NB4 (cell line): ENCODE measurements at regions not wholly inside any gene's neighbourhood (a gene's known extent, or its start where the extent isn't known, plus 50 kb on each side); places are given as distances from the start of the nearest gene placed in this dataset.

Source experiments
- DNase-seq: peaks from one replicate; pipeline ENCODE4 v3.0.0; 2010; ENCODE audit warnings: low read depth
- H3K4me3 ChIP-seq: one replicate; pipeline ENCODE4 v1.5.1; 2011; ENCODE audit warnings: mild to moderate bottlenecking, low read depth, low read length, moderate library complexity
- MYC ChIP-seq: IDR thresholded peaks from 2 replicates; pipeline ENCODE4 v1.6.1; 2011; ENCODE audit warnings: low read depth, low read length
- POLR2A ChIP-seq: IDR thresholded peaks from 2 replicates; pipeline ENCODE4 v1.6.1; 2011; ENCODE audit warnings: mild to moderate bottlenecking; ENCODE audit not compliant: insufficient read length; ENCODE audit errors: extremely low read depth
- TF ChIP-seq, protein P1 (sequence below): IDR thresholded peaks from 2 replicates; pipeline ENCODE4 v1.6.1; 2011; ENCODE audit warnings: low read depth, low read length
- TF ChIP-seq, protein P2 (sequence below): IDR thresholded peaks from one replicate; pipeline ENCODE4 v1.5.1; 2012; ENCODE audit warnings: low read depth, low read length

GRCh38 chr3:176058856-176059255 lies 1138.4 kb downstream of the TBL1XR1 start:
- DNase-seq: no peak
- no peak overlapping the region for H3K4me3 ChIP-seq
- no peak for TF ChIP-seq POLR2A
- TF ChIP-seq, protein P1, sequence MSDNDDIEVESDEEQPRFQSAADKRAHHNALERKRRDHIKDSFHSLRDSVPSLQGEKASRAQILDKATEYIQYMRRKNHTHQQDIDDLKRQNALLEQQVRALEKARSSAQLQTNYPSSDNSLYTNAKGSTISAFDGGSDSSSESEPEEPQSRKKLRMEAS: no peak
- no peak for TF ChIP-seq MYC
- TF ChIP-seq, protein P2, sequence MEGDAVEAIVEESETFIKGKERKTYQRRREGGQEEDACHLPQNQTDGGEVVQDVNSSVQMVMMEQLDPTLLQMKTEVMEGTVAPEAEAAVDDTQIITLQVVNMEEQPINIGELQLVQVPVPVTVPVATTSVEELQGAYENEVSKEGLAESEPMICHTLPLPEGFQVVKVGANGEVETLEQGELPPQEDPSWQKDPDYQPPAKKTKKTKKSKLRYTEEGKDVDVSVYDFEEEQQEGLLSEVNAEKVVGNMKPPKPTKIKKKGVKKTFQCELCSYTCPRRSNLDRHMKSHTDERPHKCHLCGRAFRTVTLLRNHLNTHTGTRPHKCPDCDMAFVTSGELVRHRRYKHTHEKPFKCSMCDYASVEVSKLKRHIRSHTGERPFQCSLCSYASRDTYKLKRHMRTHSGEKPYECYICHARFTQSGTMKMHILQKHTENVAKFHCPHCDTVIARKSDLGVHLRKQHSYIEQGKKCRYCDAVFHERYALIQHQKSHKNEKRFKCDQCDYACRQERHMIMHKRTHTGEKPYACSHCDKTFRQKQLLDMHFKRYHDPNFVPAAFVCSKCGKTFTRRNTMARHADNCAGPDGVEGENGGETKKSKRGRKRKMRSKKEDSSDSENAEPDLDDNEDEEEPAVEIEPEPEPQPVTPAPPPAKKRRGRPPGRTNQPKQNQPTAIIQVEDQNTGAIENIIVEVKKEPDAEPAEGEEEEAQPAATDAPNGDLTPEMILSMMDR: no peak

- no peak for DNase-seq
- TF ChIP-seq, protein P1: no peak
- no peak for TF ChIP-seq MYC
- TF ChIP-seq, protein P2: no peak
- H3K4me3 ChIP-seq: no peak overlapping the region
These were observed 1141.4 kb downstream of the TBL1XR1 start for GRCh38 chr3:176055836-176056235.

DNA sequence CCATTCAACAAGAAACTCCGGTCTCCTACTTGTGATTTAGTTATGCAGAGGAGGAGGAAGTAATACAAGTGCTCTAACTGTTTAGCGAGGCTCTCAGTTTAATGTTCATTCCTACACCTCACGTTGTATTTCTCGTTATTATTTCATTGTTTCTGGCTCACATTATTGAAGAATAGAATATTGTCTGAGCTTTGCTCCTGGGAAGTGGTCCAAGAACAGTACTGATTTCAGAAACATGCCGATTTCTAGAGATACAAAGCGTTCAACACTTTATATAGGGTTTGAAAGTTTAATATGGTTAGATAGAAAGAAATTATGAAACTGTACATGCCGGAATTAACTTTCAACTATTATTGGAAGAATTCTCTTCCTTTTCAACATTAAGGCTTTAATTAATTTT lies 1145.5 kb downstream of the TBL1XR1 start:
- H3K4me3 ChIP-seq: no peak overlapping the region
- no peak for TF ChIP-seq POLR2A
- no peak for TF ChIP-seq MYC
- TF ChIP-seq, protein P2: no peak
- TF ChIP-seq, protein P1: no peak
- DNase-seq: no peak

GRCh38 chr3:176046703-176047102 lies 1150.6 kb downstream of the TBL1XR1 start:
- no peak overlapping the region for H3K4me3 ChIP-seq
- TF ChIP-seq POLR2A (no peak), MYC (no peak)
- TF ChIP-seq, protein P1: no peak
- TF ChIP-seq, protein P2: no peak
- DNase-seq: no peak

DNA sequence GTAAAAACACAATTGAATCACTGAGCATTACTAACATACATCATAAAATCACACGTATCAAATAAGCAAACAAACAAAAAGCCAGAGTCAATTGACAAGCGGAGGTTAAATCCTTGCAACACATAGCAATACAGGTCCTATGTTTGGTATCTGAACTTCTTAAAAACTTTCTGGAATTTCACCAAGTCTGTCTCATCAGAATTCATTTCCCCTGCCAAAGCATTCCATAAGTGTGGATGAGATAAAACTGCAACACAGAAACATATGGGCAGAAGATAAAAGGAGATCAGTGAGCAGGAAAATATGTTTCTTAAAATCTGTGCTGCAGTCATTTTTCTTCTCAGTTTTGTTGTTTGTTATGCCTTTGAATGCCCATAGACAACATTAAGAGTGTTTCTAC lies 1155.5 kb downstream of the TBL1XR1 start:
- TF ChIP-seq MYC (no peak), POLR2A (no peak)
- TF ChIP-seq, protein P2: no peak
- TF ChIP-seq, protein P1: no peak
- DNase-seq: no peak
- H3K4me3 ChIP-seq: no peak overlapping the region

DNA sequence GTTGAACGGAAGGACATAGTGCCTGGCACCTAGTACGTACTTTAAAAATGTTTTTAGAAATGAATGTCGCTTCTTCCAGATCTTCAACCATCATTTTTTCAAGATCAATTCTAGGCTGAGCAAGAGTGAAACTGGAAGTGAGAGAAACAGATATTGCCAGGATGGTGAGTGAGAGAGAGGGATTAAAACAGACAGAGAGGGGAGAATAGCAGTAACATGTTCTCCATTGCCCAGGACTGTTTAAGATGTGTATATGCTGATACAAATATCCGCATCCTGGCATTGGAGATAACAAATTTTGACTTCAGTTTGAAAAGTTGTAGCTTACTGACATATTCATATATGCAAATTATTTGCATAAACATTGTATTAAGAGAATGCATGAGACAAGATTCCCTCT lies 1156.1 kb downstream of the TBL1XR1 start:
- TF ChIP-seq POLR2A: no peak
- no peak overlapping the region for H3K4me3 ChIP-seq
- DNase-seq: no peak
